ENCODE measurements at regions not wholly inside any gene's neighbourhood (a gene's known extent, or its start where the extent isn't known, plus 50 kb on each side); places are given as distances from the start of the nearest gene placed in this dataset.

DNA sequence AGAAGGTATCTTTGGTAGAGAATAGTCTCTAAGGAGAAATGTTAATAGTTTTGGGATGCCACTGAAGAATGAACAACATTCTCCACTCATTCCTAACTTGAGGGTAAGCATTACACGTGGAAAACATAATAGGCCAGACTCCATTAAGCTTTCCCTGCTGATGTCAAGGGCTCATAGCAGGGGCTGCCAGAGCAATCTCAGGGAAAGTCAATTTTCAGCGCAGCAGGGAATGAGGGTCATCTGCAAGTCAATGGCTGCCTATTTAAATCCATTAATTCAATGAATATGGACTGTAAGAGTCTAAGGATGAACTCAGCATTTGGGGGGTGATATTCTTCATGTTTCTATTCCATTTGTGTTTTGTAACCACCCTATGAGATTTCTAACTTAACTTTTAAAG lies 144.2 kb upstream of the ARL4C start:
- no peak for DNase-seq (ENCODE audit: low read depth in 2 of 2)

DNA sequence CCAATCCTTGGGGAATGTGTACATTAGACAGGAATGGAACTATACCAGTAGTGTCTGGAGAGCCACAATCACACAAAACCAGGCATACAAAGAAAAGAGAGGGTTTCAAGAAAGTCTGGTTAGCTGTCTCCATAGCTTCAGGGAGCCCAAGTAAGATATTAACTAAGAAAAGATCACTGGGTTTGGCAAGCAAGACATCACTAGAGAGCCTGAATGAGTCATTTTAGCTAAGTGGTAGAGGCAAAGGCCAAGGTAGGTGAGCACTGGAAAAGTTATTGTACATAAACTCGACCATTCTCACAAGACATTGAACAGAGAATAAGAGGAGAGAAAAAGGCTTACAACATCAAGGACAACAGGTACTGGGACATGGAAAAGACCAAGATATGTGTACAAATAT lies 143.8 kb upstream of the ARL4C start:
- no peak for DNase-seq (ENCODE audit: low read depth in 2 of 2)

DNA sequence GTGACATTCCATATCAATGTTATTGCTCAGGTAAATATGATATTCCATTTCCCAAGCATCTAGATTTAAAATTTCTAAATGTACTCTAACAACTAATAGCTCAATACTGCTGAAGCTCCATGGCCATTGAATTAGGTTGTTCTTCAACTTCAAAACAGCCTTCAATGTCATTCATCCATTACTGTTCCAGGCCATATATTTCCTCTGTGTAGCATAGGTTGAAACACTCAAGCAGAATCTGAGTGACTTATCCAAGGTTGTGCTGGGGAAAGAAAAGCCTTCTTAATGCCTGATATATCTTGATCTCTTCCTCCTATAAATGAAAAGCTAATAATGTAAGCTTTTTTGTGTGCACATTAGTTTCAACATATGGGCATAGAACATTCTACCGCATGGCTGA lies 142.1 kb upstream of the ARL4C start:
- no peak for DNase-seq (ENCODE audit: low read depth in 2 of 2)

DNA sequence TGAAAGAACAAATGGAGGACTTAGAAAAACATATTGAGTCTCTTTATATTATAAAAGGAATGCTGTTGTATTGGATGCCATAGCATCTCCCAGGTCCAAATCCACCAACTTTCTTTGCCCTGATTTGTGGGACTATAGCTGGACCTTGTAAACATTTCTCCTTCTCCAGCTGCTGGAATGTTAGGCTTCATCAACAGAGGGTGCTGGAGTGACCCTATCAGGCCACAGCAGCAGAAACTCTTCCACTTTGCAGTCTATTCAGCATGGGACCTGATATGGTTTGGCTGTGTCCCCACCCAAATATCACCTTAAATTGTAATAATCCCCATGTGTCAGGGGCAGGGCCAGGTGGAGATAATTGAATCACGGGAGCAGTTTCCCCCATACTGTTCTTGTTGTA lies 138.4 kb upstream of the ARL4C start:
- DNase-seq (ENCODE audit: low read depth in 2 of 2) = no peak

DNA sequence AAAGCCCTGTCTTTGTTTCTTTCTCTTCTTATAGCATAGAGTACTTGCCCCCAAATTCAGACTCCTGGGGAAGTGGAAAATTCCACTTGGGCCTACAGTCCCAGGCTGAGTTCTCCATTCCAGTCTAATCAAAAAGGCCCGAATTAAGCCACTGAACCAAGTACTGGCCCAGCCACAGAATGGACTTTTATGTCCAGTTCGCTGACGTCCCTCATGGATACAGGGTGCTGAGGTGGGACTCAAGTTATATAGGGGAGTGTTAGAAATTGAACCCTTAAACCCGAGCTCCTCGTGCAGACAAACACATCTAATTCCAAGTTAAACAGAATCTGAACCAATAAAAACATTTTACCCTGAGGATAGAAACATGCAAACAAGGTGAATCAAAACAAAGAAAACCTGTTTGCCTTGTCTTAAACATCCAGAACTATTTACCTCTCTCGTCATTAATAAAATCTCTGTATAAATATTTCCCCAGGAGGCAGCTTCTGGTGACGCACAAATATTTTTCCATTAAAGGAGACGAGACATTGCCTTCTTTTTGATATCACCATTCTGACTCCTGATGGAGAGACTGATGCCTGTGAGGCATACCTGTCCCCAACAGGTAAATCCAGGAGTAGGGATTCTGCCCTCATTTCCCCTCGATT lies 136.8 kb upstream of the ARL4C start:
- DNase-seq (ENCODE audit: low read depth in 2 of 2) = no peak

DNA sequence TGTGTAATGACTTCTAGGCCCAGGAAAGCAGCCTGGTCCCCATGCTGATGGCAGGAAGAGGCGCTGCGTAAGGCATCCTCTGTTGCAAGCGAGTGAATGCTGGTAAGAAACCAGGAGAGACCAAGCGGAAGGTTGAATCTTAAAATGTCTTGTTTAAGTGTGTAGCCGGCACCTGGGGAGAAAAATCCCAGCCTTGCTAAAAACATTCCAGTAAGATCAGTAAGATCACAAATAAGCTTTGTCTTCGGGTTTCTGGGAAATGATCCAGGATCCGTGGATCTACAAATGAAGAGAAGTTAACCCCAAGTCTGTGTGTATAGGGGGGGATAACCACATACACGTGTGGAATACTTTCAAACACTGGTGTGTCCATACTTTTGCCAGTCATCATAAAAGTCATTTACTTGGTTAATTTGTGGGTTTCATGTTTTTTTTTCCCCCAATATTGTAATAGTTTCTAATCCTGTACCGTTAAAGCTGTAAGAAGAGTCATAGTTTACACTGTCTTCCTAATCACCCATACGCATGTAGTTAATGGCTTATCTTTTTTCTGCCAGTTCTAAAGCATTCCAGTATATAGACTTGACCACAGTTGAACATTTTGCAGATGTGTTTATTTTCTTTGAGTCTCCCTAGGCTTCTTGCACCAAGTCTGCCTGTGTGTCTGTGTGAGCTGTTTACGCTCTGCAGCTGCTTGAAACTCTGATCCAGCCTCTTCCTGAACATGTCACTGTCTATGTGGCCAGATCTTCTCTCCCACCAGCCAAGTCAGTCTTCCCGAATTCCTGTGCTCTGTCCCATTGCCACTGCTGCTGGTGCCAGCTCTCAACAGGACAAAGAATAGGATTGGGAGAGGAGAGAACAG lies 135.9 kb upstream of the ARL4C start:
- no peak for DNase-seq (ENCODE audit: low read depth in 2 of 2)

DNA sequence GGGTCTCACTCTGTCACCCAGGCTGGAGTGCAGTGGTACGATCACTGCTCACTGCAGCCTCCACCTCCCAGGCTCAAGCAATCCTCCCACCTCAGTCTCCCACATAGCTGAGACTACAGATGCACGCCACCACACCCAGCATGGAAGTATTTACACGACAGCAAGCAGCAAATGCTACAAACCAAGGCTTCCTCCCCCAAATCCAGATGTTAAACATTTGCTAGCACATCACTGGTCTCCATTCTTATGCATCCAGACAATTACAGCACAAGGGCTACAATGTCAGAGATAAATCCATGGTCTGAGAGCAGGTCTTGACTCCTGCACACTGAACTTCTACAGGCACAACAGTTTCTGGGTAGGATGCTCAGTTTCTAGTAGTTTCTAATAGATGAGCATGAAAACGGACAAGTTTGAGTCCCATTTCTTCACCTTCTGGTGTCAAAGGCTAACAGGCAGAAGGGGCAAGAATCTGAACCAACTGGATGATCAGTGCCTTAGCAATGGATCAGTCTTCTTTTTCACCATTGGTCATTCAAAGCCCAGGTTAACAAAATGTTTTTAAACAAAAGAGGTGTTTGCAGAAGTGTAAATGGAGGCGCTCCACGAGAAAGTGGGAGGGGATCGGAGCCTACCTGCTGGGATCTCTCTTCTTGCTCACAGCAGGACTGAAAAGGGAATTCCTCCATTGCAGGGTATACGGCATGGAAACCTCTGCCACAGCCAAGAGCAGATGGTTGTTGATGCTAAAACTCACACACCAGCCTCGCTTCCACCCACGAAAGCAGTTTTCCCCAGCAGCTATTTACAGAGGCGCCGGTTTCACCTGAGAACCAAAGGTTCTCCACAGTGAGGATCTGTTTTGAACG lies 135.0 kb upstream of the ARL4C start:
- no peak for DNase-seq (ENCODE audit: low read depth in 2 of 2)

DNA sequence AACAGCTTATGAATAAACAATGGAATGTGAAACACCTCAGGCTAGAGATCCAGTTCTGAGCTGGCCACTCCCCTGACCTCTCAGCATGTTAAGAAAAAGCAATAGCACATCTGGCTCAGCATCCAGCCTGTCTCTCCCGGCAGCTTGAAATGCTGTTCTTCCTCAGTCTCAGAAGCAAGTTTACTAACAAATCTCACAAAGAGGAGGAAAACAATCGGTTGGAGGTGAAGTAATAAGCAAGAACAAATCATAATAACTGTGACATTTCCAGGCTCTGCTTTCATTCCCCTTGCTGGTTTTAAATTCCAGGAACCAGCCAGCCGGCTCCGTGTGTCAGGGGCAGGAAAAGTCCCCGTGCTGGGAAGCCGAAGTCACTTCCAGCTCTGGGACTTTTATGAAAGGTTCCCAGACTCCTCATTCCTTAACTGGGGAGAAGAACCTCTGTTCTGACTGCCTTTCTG lies 133.9 kb upstream of the ARL4C start:
- no peak for DNase-seq (ENCODE audit: low read depth in 2 of 2)

DNA sequence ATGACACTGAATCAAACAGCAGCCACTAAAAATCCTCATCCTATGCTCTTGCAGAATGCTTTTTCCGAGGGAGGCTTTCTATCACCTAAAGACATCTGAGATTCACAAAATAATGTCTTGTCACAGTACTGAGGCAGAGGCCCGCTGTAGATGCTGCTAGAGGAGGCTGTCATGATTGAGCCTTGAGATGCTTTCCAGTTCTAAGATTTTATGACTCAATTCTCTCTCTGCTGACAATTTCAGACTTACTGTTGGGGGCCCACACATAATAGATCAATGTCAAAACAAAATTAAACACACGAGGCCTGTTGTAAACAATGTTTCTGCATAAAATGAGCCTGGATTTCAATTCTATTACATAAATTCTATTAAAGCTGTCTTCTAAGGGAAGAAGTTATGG lies 132.7 kb upstream of the ARL4C start:
- no peak for DNase-seq (ENCODE audit: low read depth in 2 of 2)

DNA sequence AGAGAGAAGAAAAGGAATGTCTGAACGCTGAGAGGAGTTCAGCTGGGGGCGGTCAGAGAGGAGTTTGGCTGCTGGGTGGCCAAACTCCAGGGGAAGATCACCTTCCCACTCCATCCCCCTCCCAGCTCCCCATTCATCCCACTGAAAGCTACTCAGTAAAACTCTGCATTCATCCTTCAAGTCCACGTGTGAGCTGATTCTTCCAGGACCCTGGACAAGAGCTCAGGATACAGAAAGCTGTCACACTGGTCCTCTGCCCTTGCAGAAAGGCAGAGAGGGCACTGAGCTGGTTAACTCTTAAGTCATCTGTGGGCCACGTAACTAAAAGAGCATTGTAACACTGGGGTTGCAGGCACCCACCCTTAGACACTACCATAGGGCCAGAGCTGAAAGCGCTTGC lies 132.1 kb upstream of the ARL4C start:
- no peak for DNase-seq (ENCODE audit: low read depth in 2 of 2)

DNA sequence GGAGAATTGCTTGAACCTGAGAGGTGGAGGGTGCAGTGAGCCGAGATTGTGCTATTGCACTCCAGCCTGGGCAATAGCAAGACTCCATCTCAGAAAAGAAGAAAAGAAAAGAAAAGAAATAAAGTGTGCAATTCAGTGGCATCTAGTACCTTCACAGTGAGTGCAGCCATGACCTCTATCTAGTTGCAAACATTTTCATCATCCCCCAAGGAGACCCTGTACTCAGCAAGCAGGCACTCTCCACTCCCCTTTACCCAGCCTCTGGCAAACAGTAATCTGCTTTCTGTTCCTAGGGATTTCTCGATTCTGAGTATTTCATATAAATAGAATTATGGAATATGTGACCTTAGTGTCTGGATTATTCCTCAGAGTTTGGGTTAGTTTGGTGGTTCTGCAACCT lies 130.4 kb upstream of the ARL4C start:
- DNase-seq (ENCODE audit: low read depth in 2 of 2) = no peak

DNA sequence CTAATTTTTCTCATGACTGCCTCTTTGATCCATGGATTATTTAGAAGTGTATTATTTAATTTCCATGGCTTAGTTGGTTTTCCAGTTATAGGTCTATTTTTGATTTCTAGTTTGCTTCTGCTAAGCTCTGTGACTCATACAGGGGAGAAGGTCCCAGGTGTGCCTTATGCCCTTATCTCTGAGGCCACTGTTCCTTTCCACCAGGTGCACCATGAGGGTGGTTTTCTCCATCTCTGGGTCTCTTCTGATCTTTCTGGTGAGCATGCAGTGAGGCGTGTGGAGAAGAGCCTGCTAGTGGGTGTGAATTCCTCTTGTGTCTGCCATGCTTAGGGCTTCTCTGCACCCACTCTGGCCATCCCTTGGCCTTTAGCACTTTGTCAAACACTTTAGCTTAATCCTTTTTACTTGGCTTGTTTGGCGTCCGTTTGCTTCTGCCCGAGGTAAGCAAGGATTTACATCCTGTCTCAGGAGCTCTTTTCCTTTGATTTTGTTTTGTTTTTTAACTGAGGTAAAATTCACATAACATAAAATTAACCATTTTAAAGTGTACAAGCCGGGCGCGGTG lies 129.8 kb upstream of the ARL4C start:
- DNase-seq (ENCODE audit: low read depth in 2 of 2) = no peak

DNA sequence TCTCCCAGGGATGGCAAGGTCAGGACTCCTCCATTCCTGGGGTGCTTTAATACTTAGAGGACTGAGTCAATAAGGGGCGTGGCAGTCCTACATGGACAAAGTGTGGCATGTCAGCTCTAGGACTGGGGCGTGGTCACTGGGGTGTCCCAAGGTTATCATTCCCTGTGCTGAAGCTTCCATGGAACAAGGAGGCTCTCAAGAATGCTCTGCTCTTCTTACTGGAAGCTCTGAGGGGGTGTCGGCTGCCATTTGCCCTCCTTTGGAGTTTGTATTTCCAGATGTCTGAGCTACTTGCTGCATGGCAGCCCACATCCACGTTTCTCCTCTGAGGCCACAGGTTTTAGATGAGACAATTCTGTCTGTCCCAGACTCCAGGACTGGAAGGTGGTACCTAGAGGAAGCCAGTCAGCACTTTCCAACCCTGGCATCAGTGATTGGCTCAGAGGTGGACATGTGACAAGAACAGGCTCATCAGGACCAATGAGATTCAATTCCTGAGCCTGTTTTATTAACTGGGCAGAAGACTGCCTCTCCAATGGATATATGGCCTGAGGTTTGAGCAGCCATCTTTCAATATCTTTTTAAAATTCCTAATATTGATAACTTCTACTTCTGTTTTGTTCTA lies 128.9 kb upstream of the ARL4C start:
- no peak for DNase-seq (ENCODE audit: low read depth in 2 of 2)

DNA sequence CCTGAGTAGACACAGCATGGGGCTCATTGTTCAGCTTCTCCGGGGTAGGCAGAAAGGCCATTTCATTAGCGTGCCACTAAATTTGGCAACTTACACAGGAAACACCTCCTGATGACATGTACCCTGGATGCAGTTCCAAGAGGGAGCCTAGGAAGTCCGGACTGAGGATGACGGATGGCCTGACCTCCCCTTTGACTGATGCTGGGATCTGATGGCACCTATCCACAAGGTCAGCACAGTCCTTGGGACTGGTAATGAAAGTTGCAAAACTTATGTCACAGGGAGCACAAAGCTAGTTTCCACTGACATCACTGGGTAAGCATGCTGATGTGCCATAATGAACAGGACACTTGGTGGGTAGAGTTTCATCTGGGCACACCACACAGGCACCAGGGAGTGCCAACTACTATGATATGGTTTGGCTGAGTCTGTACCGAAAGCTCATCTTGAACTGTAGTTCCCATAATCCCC lies 126.7 kb upstream of the ARL4C start:
- DNase-seq (ENCODE audit: low read depth in 2 of 2) = no peak

DNA sequence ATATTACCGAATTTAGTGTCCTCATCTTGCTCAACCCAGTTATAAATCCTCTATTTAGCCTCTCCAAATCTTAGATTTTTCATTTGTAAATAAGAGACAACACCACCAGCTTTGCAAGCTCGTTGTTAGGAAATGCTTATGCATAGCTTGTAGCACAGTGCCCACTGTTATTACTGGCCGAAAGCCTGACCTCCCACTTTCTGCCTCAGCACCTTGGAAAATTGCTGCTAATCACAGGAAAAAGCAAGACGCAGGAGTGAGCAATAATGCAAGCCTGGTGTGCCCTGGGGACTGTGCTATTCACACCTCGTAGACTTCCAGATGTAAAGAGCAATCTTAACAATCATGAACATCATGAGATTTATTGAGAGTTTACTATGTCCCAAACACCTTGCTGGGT lies 124.2 kb upstream of the ARL4C start:
- no peak for DNase-seq (ENCODE audit: low read depth in 2 of 2)

DNA sequence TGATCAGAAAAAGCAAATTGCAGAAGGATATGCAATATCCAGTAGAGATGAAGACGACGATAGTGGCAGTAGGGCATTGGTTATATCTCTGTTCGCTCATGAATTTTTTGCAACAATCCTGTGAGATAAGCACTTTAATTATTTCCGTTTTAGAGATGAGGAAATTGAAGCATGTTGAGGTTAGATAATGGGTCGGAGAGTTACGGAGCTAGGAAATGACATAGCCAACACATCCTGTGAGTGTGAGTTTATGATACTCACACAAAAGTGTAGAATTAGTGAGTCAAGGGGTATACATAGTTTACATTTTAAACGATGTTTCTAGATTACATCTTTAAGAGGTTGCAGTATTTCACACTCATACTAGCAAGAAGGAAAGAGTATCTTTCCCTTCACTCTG lies 123.1 kb upstream of the ARL4C start:
- DNase-seq (ENCODE audit: low read depth in 2 of 2) = no peak

DNA sequence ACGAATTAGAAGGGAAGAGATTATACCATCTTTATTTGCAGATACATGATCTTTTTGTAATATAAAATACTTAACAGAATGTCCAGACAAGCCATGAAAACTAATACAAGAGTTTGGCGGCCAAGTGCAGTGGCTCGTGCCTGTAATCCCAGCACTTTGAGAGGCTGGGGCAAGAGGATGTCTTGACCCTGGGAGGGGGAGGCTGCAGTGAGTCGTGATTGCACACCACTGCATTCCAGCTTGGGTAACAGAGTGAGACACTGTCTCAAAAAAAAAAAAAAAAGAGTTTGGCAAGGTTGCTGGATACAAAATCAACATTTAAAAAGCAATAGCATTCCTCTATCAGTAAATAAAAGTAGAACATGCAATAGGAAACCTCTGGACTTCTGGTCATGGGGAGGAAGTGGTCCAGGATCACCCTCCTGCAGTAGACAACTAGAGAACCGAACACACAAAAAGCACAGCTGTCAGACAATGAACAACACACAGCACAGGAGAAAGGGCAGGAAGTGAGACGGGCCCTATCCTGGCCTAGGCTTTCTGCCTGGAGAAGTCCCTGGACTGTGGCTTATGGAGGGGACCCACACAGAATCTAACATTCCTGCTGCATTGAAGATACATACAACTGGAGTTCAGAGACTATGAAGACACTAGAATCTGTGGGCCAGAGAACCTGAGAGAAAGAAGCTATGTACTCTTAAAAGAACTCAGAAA lies 118.9 kb upstream of the ARL4C start:
- no peak for DNase-seq (ENCODE audit: low read depth in 2 of 2)

DNA sequence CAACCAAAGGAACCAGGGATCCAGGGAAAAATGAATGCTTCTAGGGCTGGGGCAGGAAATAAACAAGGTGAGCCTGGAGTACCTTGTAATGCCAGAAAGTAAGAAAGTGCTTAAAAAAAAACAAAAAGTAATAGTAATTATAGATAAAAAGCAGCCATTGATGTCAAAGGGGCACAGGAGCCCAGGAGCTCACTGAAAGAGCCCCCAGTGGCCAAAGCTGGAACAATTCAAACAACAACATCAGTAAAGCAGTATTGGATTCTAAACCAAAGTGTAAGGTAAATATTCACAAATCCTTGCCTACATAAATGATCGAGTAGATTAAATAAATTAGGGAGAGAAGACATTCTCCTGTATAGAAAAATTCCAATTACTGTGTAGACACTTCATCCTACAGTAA lies 114.3 kb upstream of the ARL4C start:
- no peak for DNase-seq (ENCODE audit: low read depth in 2 of 2)

DNA sequence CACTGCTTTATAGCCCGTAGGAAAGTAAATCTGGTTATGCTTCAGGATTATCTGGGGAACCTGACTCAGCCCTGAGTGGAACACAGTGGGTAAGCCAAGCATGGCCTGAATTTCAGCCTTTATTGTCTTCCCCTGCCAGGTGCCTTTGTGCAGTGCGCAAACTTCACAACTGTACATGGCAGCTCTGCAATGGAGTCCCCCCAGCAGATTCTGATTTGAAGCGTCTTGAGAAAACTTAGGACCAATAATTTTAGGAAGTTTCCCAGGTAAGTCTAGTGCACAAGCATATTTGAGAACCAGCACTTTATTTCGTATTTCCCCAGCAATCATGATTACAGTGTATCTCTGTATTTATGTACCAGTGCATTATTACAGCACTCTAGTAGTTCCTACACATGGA lies 112.1 kb upstream of the ARL4C start:
- no peak for DNase-seq (ENCODE audit: low read depth in 2 of 2)

DNA sequence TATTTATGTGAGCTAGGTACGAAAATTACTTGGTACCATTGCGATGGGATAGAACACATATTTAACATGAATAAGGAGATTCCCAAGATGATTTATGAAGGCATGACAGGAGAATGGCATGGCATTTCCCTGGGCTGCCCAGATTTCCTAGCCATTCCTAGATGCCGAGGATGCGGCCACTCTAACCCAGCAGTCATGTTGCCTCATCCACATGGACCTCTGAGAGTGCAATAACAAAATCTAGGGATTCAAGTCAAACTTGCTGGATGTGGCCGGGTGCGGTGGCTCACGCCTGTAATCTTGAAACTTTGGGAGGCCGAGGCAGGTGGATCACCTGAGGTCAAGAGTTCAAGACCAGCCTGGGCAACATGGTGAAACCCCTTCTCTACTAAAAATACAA lies 110.8 kb upstream of the ARL4C start:
- DNase-seq (ENCODE audit: low read depth in 2 of 2) = no peak

DNA sequence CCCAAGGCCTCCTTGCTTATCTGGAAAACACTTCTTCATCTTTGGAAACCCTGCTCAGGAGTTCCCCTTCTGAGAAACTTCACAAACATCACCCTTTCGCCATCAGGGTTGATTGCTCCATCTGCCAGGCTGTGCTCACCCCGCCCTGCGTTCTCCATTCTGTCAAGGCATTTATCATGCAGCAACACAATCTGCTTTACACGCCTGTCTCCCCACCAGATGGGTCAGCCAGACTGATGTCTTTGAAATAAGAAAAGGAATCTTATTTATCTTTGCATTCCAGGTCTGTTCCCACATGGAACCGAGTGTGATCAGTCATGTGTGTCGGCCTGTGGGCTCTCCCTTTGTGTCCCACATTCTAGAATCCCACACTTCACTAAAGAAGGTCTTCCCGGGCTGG lies 110.0 kb upstream of the ARL4C start:
- DNase-seq (ENCODE audit: low read depth in 2 of 2) = no peak

All from stimulated activated CD8-positive, alpha-beta memory T cell treated with anti-CD3 and anti-CD28 coated beads, Interleukin-7, amount 100 ng/mL, for 4 hours (primary cell).